Thyroid gland (tissue), 4 donors: ENCODE measurements at regions not wholly inside any gene's neighbourhood (a gene's known extent, or its start where the extent isn't known, plus 50 kb on each side); places are given as distances from the start of the nearest gene placed in this dataset.
"Not testable (repeated sequence)": the region's sequence is repeated elsewhere in the genome, so short reads cannot be mapped to it uniquely, and the experiment has no call there.

Experiments used
- DNase-seq, 2 donors: peaks; one replicate each; pipeline ENCODE4 v3.0.0-alpha.2; 2019
- H3K27ac ChIP-seq, 3 donors: fragments of 200-600 bp; sonication (generic); 1 replicate in 2 of 3; 2 replicates in 1 of 3; pipeline ENCODE4 v1.5.1; 2016 to 2019; ENCODE audit warnings: mild to moderate bottlenecking in 1 of 3, moderate library complexity in 1 of 3
- H3K27me3 ChIP-seq: fragments of 200-600 bp; sonication (generic); one replicate; pipeline ENCODE4 v1.5.1; 2019
- H3K36me3 ChIP-seq, 2 donors: fragments of 200-600 bp; sonication (generic); one replicate each; pipeline ENCODE4 v1.5.1; 2016 to 2019
- H3K4me1 ChIP-seq, 2 donors: fragments of 200-600 bp; sonication (generic); one replicate each; pipeline ENCODE4 v1.5.1; 2017 to 2019
- H3K4me3 ChIP-seq, 3 donors: fragments of 200-600 bp; sonication (generic); replicated peaks in 1 of 3; 1 replicate in 2 of 3; 2 replicates in 1 of 3; pipeline ENCODE4 v1.5.1; 2016; ENCODE audit warnings: mild to moderate bottlenecking in 1 of 3
- H3K9me3 ChIP-seq: fragments of 200-600 bp; sonication (generic); one replicate; pipeline ENCODE4 v1.5.1; 2017
- CTCF ChIP-seq, 6 experiments: fragments of 200-600 bp in 3 of 6; fragments of 450-650 bp in 3 of 6; sonication (generic) in 3 of 6; IDR thresholded peaks; one replicate each; pipeline ENCODE4 v1.5.1; 2016 to 2019; ENCODE audit warnings: antibody characterized with exemption in 6 of 6, mild to moderate bottlenecking in 2 of 6, inconsistent platforms in 1 of 6, moderate library complexity in 1 of 6
- POLR2A ChIP-seq, 2 donors: fragments of 450-650 bp; IDR thresholded peaks; one replicate each; pipeline ENCODE4 v1.6.1; 2017; ENCODE audit warnings: antibody characterized with exemption in 2 of 2, mild to moderate bottlenecking in 2 of 2, moderate library complexity in 1 of 2
- WGBS, 2 donors: methylation state at CpG; one replicate each; pipeline ENCODE4 v1.1.5; 2017; 5-methylcytosine and 5-hydroxymethylcytosine counted together
- intact Hi-C: fragments of 100-400 bp; cut with DNase I; formaldehyde crosslinking; loops from one replicate; pipeline ENCODE4 v1.15.1; 2023

DNA sequence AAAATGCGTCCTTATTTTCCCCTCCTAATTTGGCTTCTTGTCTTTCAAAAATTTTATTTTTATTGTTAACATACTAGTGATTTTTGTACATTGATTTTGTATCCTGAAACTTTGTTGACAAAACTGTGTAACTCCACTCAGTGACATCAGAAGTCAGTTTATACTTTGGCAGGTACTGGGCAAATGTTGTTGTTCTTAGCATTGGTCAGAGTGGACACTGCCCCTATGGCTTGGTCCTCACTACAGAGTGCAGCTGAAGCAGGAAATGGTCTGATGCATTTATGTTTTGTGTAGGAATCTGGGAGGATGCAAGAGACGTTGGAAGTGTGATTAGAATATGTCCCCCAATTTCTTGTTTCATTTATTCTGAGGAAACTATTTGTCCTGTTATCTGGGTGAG is 205.5 kb upstream of the CENPE start:
- Histone ChIP-seq H3K4me3 (no peak overlapping the region), H3K27ac (no peak overlapping the region), H3K4me1 (no peaks in the 10 kb centered on the region), H3K36me3 (no peaks in the 10 kb centered on the region), H3K9me3 (no peaks in the 10 kb centered on the region), H3K27me3 (no peaks in the 10 kb centered on the region)
- intact Hi-C loops = no loop called here
- TF ChIP-seq CTCF (IDR thresholded peaks at IDR 0.05) (no peak), POLR2A (IDR thresholded peaks at IDR 0.05) (no peak)
- DNase-seq = no peak
- WGBS, 2 donors = 70% methylated on average over 2 of the region's 2 CpGs

- DNase-seq = no peak
- Histone ChIP-seq H3K36me3 (no peaks in the 10 kb centered on the region), H3K27ac (no peak overlapping the region), H3K4me3 (no peak overlapping the region), H3K27me3 (no peaks in the 10 kb centered on the region), H3K4me1 (no peaks in the 10 kb centered on the region), H3K9me3 (no peaks in the 10 kb centered on the region)
- WGBS, 2 donors = 85 to 87% methylated on average over 2 of the region's 2 CpGs
- intact Hi-C loops = no loop called here
- TF ChIP-seq POLR2A (IDR thresholded peaks at IDR 0.05) (no peak), CTCF (IDR thresholded peaks at IDR 0.05) (no peak)
Measured at GRCh38 chr4:103402198-103402597, 204.1 kb upstream of the CENPE start.

DNA sequence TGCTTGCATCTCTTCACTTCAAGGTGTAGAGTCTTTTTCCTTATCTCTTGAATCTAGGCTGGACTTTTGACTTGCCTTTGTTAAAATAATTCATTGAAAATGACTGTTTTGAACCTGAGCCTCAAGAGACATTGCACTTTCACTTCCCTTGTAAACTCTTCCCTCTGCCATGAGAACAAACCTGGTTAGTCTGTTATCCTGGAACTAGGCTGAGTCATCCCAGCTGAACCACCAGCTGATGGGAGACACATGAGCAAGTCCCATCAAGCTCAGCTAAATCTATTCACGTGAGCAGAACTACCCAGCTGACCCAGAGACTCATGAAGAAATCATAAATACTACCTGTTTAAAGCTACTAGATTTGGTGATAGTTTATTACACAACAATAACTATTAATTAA is 202.3 kb upstream of the CENPE start:
- intact Hi-C loops = no loop called here
- no peaks in the 10 kb centered on the region for H3K36me3 ChIP-seq
- DNase-seq = no peak
- WGBS, 2 donors = 13 to 53% methylated on average over 1 of the region's 1 CpG
- no peak overlapping the region for H3K4me3 ChIP-seq
- no peak overlapping the region for H3K27ac ChIP-seq
- H3K27me3 ChIP-seq = no peaks in the 10 kb centered on the region
- no peaks in the 10 kb centered on the region for H3K4me1 ChIP-seq
- TF ChIP-seq POLR2A (IDR thresholded peaks at IDR 0.05) (no peak), CTCF (IDR thresholded peaks at IDR 0.05) (no peak)
- no peaks in the 10 kb centered on the region for H3K9me3 ChIP-seq

GRCh38 chr4:103397541-103397940 is 199.4 kb upstream of the CENPE start:
- DNase-seq = no peak
- H3K4me3 ChIP-seq = no peak overlapping the region
- 67 to 70% methylated on average over 1 of the region's 1 CpG for WGBS, 2 donors
- H3K4me1 ChIP-seq = no peaks in the 10 kb centered on the region
- no peaks in the 10 kb centered on the region for H3K9me3 ChIP-seq
- intact Hi-C loops = no loop called here
- H3K27me3 ChIP-seq = no peaks in the 10 kb centered on the region
- H3K36me3 ChIP-seq = no peaks in the 10 kb centered on the region
- TF ChIP-seq POLR2A (IDR thresholded peaks at IDR 0.05) = no peak
- TF ChIP-seq CTCF (IDR thresholded peaks at IDR 0.05) = no peak
- no peak overlapping the region for H3K27ac ChIP-seq

GRCh38 chr4:103387508-103388011 is 189.4 kb upstream of the CENPE start:
- H3K27me3 ChIP-seq, DNase-seq, H3K36me3 ChIP-seq, H3K27ac ChIP-seq, H3K4me1 ChIP-seq, H3K9me3 ChIP-seq, intact Hi-C loops, H3K4me3 ChIP-seq: not testable (repeated sequence)
- WGBS, 2 donors = 81 to 88% methylated on average over 1 of the region's 1 CpG

GRCh38 chr4:103385565-103385964 is 187.4 kb upstream of the CENPE start:
- H3K4me1 ChIP-seq, intact Hi-C loops, H3K36me3 ChIP-seq, H3K4me3 ChIP-seq, H3K27me3 ChIP-seq, H3K27ac ChIP-seq, DNase-seq, H3K9me3 ChIP-seq: not testable (repeated sequence)
- 42 to 68% methylated on average over 2 of the region's 2 CpGs for WGBS, 2 donors
